Endothelial cell of umbilical vein (primary cell): ENCODE measurements at regions not wholly inside any gene's neighbourhood (a gene's known extent, or its start where the extent isn't known, plus 50 kb on each side); places are given as distances from the start of the nearest gene placed in this dataset.

Experiments
- BruUV-seq: library from RNA; stranded (reverse); fragments of 400-500 nt; replicated peaks from 2 replicates; lab custom pipeline; 2021; lab: Mats Ljungman, UMichigan
- CTCF ChIA-PET: fragments of 300-600, 350-600 bp; sonication (Branson Sonifier 250); formaldehyde crosslinking; loops from one replicate; lab custom pipeline; 2021; ENCODE audit warnings: antibody characterized with exemption, inconsistent platforms; lab: Charles Lee
- POLR2A ChIA-PET: fragments of 300-600, 350-600 bp; sonication (Branson Sonifier 250); formaldehyde crosslinking; loops from one replicate; lab custom pipeline; 2021; ENCODE audit warnings: antibody characterized with exemption, inconsistent platforms; lab: Charles Lee
- DNase-seq: peaks from one replicate; pipeline ENCODE4 v3.0.0-alpha.2; 2011; ENCODE audit warnings: low read depth, low spot score
- FAIRE-seq: peaks from 2 replicates; lab custom pipeline; 2011; peaks lifted over from hg19 to GRCh38; lab: Jason Lieb, UNC
- H2AFZ ChIP-seq: 2 replicates; pipeline ENCODE4 v1.6.0; 2012; ENCODE audit warnings: low read depth, low read length, control low read depth, inconsistent platforms
- H3K27ac ChIP-seq: 2 replicates; pipeline ENCODE4 v1.5.1; 2011; ENCODE audit warnings: low read depth, mild to moderate bottlenecking, control low read depth, low read length, moderate library complexity; ENCODE audit not compliant: insufficient read depth
- H3K27me3 ChIP-seq, 2 experiments: 2 replicates each; pipeline versions ENCODE4 v1.6.0 to v1.6.1; 2011; ENCODE audit warnings: low read length in 2 of 2, mixed read lengths in 1 of 2; ENCODE audit not compliant: control insufficient read depth in 2 of 2, insufficient read depth in 2 of 2
- H3K36me3 ChIP-seq, 2 experiments: 2 replicates in 1 of 2; 3 replicates in 1 of 2; pipeline ENCODE4 v1.5.1; 2011; ENCODE audit warnings: low read length in 2 of 2, mild to moderate bottlenecking in 1 of 2, moderate library complexity in 1 of 2; ENCODE audit not compliant: control insufficient read depth in 2 of 2, insufficient read depth in 2 of 2; ENCODE audit errors: extremely low read depth in 1 of 2
- H3K4me1 ChIP-seq: 3 replicates; pipeline ENCODE4 v1.5.1; 2011; ENCODE audit warnings: mild to moderate bottlenecking, low read length; ENCODE audit not compliant: control insufficient read depth, insufficient read depth; ENCODE audit errors: extremely low read depth
- H3K4me2 ChIP-seq: 2 replicates; pipeline ENCODE4 v1.6.1; 2011; ENCODE audit warnings: low read length, control low read depth, mixed read lengths; ENCODE audit not compliant: insufficient read depth
- H3K4me3 ChIP-seq, 3 experiments: fragments of 200-600 bp in 1 of 3; sonication (generic), shearing (Covaris generic) in 1 of 3; replicated peaks in 1 of 3; 2 replicates each; pipeline ENCODE4 v1.5.1; 2011 to 2016; ENCODE audit warnings: control low read depth in 3 of 3, low read length in 3 of 3, mild to moderate bottlenecking in 2 of 3, inconsistent platforms in 1 of 3, low read depth in 1 of 3, moderate library complexity in 1 of 3; ENCODE audit not compliant: insufficient read depth in 1 of 3
- H3K79me2 ChIP-seq: 2 replicates; pipeline ENCODE4 v1.6.0; 2012; ENCODE audit warnings: low read length, inconsistent platforms; ENCODE audit not compliant: control insufficient read depth, insufficient read depth
- H3K9ac ChIP-seq: replicated peaks from 2 replicates; pipeline ENCODE3; 2011; ENCODE audit warnings: low read length, control low read depth; ENCODE audit not compliant: insufficient read depth; ENCODE audit errors: extremely low read depth
- H3K9me1 ChIP-seq: replicated peaks from 3 replicates; pipeline ENCODE4 v1.6.0; 2011; ENCODE audit warnings: mild to moderate bottlenecking, low read length; ENCODE audit not compliant: control insufficient read depth, insufficient read depth; ENCODE audit errors: extremely low read depth
- H3K9me3 ChIP-seq: replicated peaks from 2 replicates; pipeline ENCODE4 v1.5.1; 2012; ENCODE audit warnings: low read length, inconsistent platforms; ENCODE audit not compliant: control insufficient read depth, insufficient read depth
- H4K20me1 ChIP-seq: replicated peaks from 2 replicates; pipeline ENCODE3; 2011; ENCODE audit warnings: mild to moderate bottlenecking, low read length; ENCODE audit not compliant: control insufficient read depth, insufficient read depth; ENCODE audit errors: extremely low read depth
- FOS ChIP-seq: IDR thresholded peaks from 2 replicates; pipeline ENCODE4 v1.6.1; 2011; ENCODE audit warnings: mild to moderate bottlenecking, low read length, moderate library complexity, borderline replicate concordance; ENCODE audit not compliant: insufficient read depth
- GATA2 ChIP-seq: IDR thresholded peaks from 2 replicates; pipeline ENCODE4 v1.7.0; 2011; ENCODE audit warnings: low read depth, mild to moderate bottlenecking, moderate library complexity, mixed read lengths, low read length; ENCODE audit not compliant: insufficient read length, insufficient read depth
- JUN ChIP-seq: IDR thresholded peaks from 2 replicates; pipeline ENCODE4 v1.6.1; 2011; ENCODE audit warnings: borderline replicate concordance, low read depth; ENCODE audit not compliant: insufficient read length, insufficient read depth
- MYC ChIP-seq: IDR thresholded peaks from one replicate; pipeline ENCODE4 v1.6.1; 2011; ENCODE audit warnings: mild to moderate bottlenecking, low read depth, low read length
- POLR2A ChIP-seq: IDR thresholded peaks from 2 replicates; pipeline ENCODE4 v1.6.1; 2012; ENCODE audit warnings: low read depth, mild to moderate bottlenecking, control low read depth, low read length
- POLR2AphosphoS5 ChIP-seq: IDR thresholded peaks from 2 replicates; pipeline ENCODE4 v1.6.1; 2012; ENCODE audit warnings: low read depth, mild to moderate bottlenecking, control low read depth, low read length, moderate library complexity; ENCODE audit not compliant: insufficient read depth
- dilution Hi-C: fragments of 300-500 bp; cut with MboI; formaldehyde crosslinking; loops from one replicate; pipeline ENCODE4 v1.15.0; 2019; ENCODE audit warnings: low sequenced_read_pairs; ENCODE audit not compliant: extremely low pct_ligation_motif_present
- intact Hi-C: fragments of 100-400 bp; cut with micrococcal nuclease; formaldehyde crosslinking; loops from one replicate; pipeline ENCODE4 v1.10.0; 2022
- TF ChIP-seq, protein P1 (sequence below), 2 donors: IDR thresholded peaks; 1 replicate in 1 of 2; 2 replicates in 1 of 2; pipeline ENCODE4 v1.5.1; 2011; ENCODE audit warnings: low read length in 2 of 2, mild to moderate bottlenecking in 2 of 2, moderate library complexity in 2 of 2, control low read depth in 1 of 2, inconsistent platforms in 1 of 2, low read depth in 1 of 2; ENCODE audit not compliant: insufficient read depth in 1 of 2; ENCODE audit errors: extremely low read depth in 1 of 2
- TF ChIP-seq, protein P2 (sequence below): IDR thresholded peaks from 2 replicates; pipeline ENCODE4 v1.6.1; 2011; ENCODE audit not compliant: insufficient read depth, insufficient read length

GRCh38 chr20:53824779-53825178 lies 231.1 kb upstream of the ZNF217 start:
- no peak overlapping the region for H2AFZ ChIP-seq
- H3K36me3 ChIP-seq: no peaks in the 10 kb centered on the region
- intact Hi-C loops: loop anchor here (5.0 kb wide), 1 partner anchor 147 kb away; no protein-coding TSS in a partner anchor
- no peak for DNase-seq
- H3K27me3 ChIP-seq: no peaks in the 10 kb centered on the region
- no peak overlapping the region for H3K4me3 ChIP-seq
- no peak for TF ChIP-seq POLR2AphosphoS5
- TF ChIP-seq JUN: no peak
- TF ChIP-seq, protein P1, sequence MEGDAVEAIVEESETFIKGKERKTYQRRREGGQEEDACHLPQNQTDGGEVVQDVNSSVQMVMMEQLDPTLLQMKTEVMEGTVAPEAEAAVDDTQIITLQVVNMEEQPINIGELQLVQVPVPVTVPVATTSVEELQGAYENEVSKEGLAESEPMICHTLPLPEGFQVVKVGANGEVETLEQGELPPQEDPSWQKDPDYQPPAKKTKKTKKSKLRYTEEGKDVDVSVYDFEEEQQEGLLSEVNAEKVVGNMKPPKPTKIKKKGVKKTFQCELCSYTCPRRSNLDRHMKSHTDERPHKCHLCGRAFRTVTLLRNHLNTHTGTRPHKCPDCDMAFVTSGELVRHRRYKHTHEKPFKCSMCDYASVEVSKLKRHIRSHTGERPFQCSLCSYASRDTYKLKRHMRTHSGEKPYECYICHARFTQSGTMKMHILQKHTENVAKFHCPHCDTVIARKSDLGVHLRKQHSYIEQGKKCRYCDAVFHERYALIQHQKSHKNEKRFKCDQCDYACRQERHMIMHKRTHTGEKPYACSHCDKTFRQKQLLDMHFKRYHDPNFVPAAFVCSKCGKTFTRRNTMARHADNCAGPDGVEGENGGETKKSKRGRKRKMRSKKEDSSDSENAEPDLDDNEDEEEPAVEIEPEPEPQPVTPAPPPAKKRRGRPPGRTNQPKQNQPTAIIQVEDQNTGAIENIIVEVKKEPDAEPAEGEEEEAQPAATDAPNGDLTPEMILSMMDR (IDR thresholded peaks at IDR 0.05; ENCODE audit: extremely low read depth in 1 of 2, insufficient read depth in 1 of 2, low read depth in 1 of 2, low read length in 2 of 2): no peak
- no peak for TF ChIP-seq MYC
- no peak for TF ChIP-seq POLR2A
- TF ChIP-seq, protein P2, sequence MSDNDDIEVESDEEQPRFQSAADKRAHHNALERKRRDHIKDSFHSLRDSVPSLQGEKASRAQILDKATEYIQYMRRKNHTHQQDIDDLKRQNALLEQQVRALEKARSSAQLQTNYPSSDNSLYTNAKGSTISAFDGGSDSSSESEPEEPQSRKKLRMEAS: no peak
- no peak for TF ChIP-seq FOS
- no peak for TF ChIP-seq GATA2
- no peak overlapping the region for H3K27ac ChIP-seq
- no peaks in the 10 kb centered on the region for H3K9me3 ChIP-seq
- dilution Hi-C loops: no loop called here
- H3K9me1 ChIP-seq: no peaks in the 10 kb centered on the region
- no peak overlapping the region for H3K9ac ChIP-seq
- no peaks in the 10 kb centered on the region for H3K79me2 ChIP-seq
- no peaks in the 10 kb centered on the region for H4K20me1 ChIP-seq
- ChIA-PET POLR2A (interaction anchor here (0.7 kb wide), 1 partner anchor 9 kb away, joined by 3 read pairs; no protein-coding TSS in a partner anchor), CTCF (interaction anchor here (1.0 to 1.2 kb wide), 3 partner anchors 15 to 115 kb away, joined by 3 to 6 read pairs (median 3); no protein-coding TSS in a partner anchor)
- H3K4me1 ChIP-seq: peaks cover 26% of the 10 kb centered on the region
- H3K4me2 ChIP-seq: no peak overlapping the region
- BruUV-seq: no TSS peak
- FAIRE-seq: no peak
